ENCODE measurements at regions not wholly inside any gene's neighbourhood (a gene's known extent, or its start where the extent isn't known, plus 50 kb on each side); places are given as distances from the start of the nearest gene placed in this dataset.
"Not testable (repeated sequence)": the region's sequence is repeated elsewhere in the genome, so short reads cannot be mapped to it uniquely, and the experiment has no call there.

DNA sequence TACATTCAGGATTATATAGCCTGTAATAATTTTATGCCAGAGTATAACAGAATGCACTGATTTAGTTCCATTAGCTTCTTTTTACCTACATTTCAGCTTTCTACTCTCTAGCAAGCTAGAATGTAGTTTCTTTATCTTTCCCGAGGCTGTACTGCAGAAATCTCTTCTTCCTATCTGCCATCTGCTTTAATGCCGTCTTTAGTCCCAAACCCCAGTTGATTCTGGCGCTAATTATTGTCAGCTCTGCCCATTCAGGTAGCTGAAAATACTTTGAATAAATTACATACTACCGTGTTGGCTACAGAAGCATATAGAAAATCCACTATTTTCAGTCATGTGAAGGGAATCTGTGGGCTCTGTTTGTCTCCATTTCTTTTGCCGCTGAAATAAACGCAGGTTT lies 706.7 kb downstream of the NTRK3 start:
- Histone ChIP-seq H3K36me3 (replicated peaks in 1 of 2) (no peaks in the 10 kb centered on the region), H3K9me3 (replicated peaks in 1 of 3) (no peaks in the 10 kb centered on the region), H3K4me1 (replicated peaks in 1 of 2) (no peaks in the 10 kb centered on the region), H3K27me3 (no peaks in the 10 kb centered on the region), H3K4me3 (no peak overlapping the region), H3K27ac (no peak overlapping the region)
- TF ChIP-seq, protein P1, sequence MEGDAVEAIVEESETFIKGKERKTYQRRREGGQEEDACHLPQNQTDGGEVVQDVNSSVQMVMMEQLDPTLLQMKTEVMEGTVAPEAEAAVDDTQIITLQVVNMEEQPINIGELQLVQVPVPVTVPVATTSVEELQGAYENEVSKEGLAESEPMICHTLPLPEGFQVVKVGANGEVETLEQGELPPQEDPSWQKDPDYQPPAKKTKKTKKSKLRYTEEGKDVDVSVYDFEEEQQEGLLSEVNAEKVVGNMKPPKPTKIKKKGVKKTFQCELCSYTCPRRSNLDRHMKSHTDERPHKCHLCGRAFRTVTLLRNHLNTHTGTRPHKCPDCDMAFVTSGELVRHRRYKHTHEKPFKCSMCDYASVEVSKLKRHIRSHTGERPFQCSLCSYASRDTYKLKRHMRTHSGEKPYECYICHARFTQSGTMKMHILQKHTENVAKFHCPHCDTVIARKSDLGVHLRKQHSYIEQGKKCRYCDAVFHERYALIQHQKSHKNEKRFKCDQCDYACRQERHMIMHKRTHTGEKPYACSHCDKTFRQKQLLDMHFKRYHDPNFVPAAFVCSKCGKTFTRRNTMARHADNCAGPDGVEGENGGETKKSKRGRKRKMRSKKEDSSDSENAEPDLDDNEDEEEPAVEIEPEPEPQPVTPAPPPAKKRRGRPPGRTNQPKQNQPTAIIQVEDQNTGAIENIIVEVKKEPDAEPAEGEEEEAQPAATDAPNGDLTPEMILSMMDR (IDR thresholded peaks at IDR 0.05) = no peak
- no peak for TF ChIP-seq POLR2A (IDR thresholded peaks at IDR 0.05)
- intact Hi-C loops (cut with DNase I) = no loop called here
- DNase-seq = no peak
- WGBS, 4 donors = 77 to 83% (median 79%) methylated on average over 6 of the region's 6 CpGs

DNA sequence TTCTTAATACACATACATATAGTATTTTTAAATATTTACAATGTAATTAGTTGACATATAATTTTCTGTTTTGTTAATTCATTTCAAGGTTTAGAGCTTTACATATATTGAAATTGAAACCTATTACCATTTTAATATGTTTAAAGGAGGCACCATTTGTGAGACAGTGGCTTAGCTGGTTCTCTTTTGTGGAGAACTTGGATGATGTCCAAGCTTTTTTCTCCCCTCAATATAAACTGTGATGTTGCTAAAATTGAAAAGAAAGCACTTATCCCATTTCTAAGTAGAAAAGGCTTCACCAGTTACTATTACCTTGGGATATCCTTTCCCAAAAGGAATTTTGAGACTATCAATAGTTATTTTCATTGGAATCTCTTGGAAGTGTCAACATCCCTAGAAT lies 707.2 kb downstream of the NTRK3 start:
- intact Hi-C loops (cut with DNase I) = no loop called here
- no peak for DNase-seq
- no peak overlapping the region for H3K4me3 ChIP-seq
- TF ChIP-seq, protein P1 (IDR thresholded peaks at IDR 0.05) = no peak
- TF ChIP-seq POLR2A (IDR thresholded peaks at IDR 0.05) = no peak
- H3K27ac ChIP-seq = no peak overlapping the region
- no peaks in the 10 kb centered on the region for H3K9me3 ChIP-seq (replicated peaks in 1 of 3)
- H3K27me3 ChIP-seq = no peaks in the 10 kb centered on the region
- H3K36me3 ChIP-seq (replicated peaks in 1 of 2) = no peaks in the 10 kb centered on the region
- H3K4me1 ChIP-seq (replicated peaks in 1 of 2) = no peaks in the 10 kb centered on the region

DNA sequence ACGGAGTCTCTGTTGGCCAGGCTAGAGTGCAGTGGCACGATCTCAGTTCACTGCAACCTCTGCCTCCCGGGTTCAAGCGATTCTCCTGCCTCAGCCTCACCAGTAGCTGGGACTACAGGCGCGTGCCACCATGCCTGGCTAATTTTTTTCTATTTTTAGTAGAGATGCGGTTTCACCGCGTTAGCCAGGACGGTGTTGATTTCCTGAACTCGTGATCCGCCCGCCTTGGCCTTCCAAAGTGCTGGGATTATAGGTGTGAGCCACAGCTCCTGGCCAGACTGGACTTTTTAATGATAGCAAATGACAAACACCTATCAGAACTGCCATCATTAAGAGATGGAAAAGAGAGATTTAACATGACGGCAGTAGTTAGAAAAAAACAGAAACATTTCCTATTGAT lies 707.9 kb downstream of the NTRK3 start:
- DNase-seq; H3K4me3 ChIP-seq; H3K9me3 ChIP-seq (replicated peaks in 1 of 3); H3K4me1 ChIP-seq (replicated peaks in 1 of 2); H3K27ac ChIP-seq; H3K27me3 ChIP-seq; H3K36me3 ChIP-seq (replicated peaks in 1 of 2); intact Hi-C loops (cut with DNase I): not testable (repeated sequence)
- WGBS, 4 donors = 84 to 94% (median 90%) methylated on average over 14 of the region's 14 CpGs

- TF ChIP-seq, protein P1 (IDR thresholded peaks at IDR 0.05) = no peak
- TF ChIP-seq POLR2A (IDR thresholded peaks at IDR 0.05) = no peak
- Histone ChIP-seq H3K4me1 (replicated peaks in 1 of 2) (no peaks in the 10 kb centered on the region), H3K9me3 (replicated peaks in 1 of 3) (no peaks in the 10 kb centered on the region), H3K4me3 (no peak overlapping the region), H3K36me3 (replicated peaks in 1 of 2) (no peaks in the 10 kb centered on the region), H3K27me3 (no peaks in the 10 kb centered on the region), H3K27ac (no peak overlapping the region)
- intact Hi-C loops (cut with DNase I) = no loop called here
- no peak for DNase-seq
- WGBS, 4 donors = 38 to 54% (median 50%) methylated on average over 3 of the region's 3 CpGs
Observed at GRCh38 chr15:87547470-87548181, 708.9 kb downstream of the NTRK3 start.

DNA sequence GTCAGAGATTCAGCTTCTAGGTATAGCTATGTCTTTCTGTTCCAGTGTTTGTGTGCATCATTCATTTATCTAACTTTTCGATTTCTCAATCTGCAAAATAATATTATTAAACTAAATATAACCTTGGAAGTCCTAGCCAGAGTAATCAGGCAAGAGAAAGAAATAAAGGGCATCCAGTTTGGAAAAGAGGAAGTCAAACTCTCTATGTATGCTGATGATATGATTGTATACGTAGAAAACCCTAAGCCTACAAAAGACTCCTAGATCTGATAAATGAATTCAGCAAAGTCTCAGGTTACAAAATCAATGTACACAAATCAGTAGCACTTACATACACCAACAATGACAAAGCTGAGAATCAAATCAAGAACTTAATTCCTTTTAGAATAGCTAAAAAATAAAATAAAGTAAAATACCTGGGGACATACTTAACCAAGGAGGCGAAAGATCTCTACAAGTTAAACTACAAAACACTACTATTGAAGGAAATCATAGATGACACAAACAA lies 718.2 kb downstream of the NTRK3 start:
- WGBS, 4 donors = 18 to 70% (median 42%) methylated on average over 3 of the region's 3 CpGs
- H3K4me1 ChIP-seq (replicated peaks in 1 of 2) = no peaks in the 10 kb centered on the region
- no peak for DNase-seq

More for the DNA sequence above, 718.2 kb downstream of the NTRK3 start:
- H3K4me3 ChIP-seq = no peak overlapping the region
- H3K9me3 ChIP-seq (replicated peaks in 1 of 3) = no peaks in the 10 kb centered on the region
- H3K27me3 ChIP-seq = no peaks in the 10 kb centered on the region
- intact Hi-C loops (cut with DNase I) = no loop called here
- H3K27ac ChIP-seq = no peak overlapping the region
- H3K36me3 ChIP-seq (replicated peaks in 1 of 2) = no peaks in the 10 kb centered on the region
- TF ChIP-seq, protein P1 (IDR thresholded peaks at IDR 0.05) = no peak
- no peak for TF ChIP-seq POLR2A (IDR thresholded peaks at IDR 0.05)
